Mucosa of descending colon (tissue), 3 donors: ENCODE measurements at regions not wholly inside any gene's neighbourhood (a gene's known extent, or its start where the extent isn't known, plus 50 kb on each side); places are given as distances from the start of the nearest gene placed in this dataset.
A peak's percentile ranks its signal among the peaks of the same experiment; 100 is the strongest.

Source experiments
- ATAC-seq: fragments of 200-7000 bp; cut with Tn5 transposase; one replicate; pipeline ENCODE4 v1.9.1; 2020; ENCODE audit warnings: mild to moderate bottlenecking, moderate library complexity
- DNase-seq, 3 donors: peaks; one replicate each; pipeline ENCODE4 v3.0.0-alpha.2; 2020
- H3K36me3 ChIP-seq: fragments of 200-600 bp; one replicate; pipeline ENCODE4 v1.8.0; 2021; ENCODE audit warnings: low read depth, mild to moderate bottlenecking
- H3K4me1 ChIP-seq: fragments of 200-600 bp; one replicate; pipeline ENCODE4 v1.8.0; 2021; ENCODE audit warnings: low read depth, mild to moderate bottlenecking
- H3K4me3 ChIP-seq: fragments of 200-600 bp; one replicate; pipeline ENCODE4 v1.8.0; 2021; ENCODE audit warnings: mild to moderate bottlenecking
- H3K9me3 ChIP-seq: fragments of 200-600 bp; one replicate; pipeline ENCODE4 v1.8.0; 2021; ENCODE audit warnings: mild to moderate bottlenecking
- intact Hi-C, 2 donors: fragments of 100-400 bp; cut with DNase I in 1 of 2; cut with micrococcal nuclease in 1 of 2; formaldehyde crosslinking; loops; one replicate each; pipeline versions ENCODE4 v1.11.0 to v1.11.1; 2022; cut with DNase I, micrococcal nuclease
- TF ChIP-seq, protein P1 (sequence below): fragments of 200-600 bp; IDR thresholded peaks from one replicate; pipeline ENCODE4 v1.8.0; 2022; ENCODE audit warnings: antibody characterized with exemption, mild to moderate bottlenecking
- donor health status: DM: no; HTN: no; CAD: no; lungs with moderate emphysema.
- donor health status: DM: no; HTN: no; CAD: no.
- donor health status: DM: no; HTN: yes; CAD: no.

DNA sequence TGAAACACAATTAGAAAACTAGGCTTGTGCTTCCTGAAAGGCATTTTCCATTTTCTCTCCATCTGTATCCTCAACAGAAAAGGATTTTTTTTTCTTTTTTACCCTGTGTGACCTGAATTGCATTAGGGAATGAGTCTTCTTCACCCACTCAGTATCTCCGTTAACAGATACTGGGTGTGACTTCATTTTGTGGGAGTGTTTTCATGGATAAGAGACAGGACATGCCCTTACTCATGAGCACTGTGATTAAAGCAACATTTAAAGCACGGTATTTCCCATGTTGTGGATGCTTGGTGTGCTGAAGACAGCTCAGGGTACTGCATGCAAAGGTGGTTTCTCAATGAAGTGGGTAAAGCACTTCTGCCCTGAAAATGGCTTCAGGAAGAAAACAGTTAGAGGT, 1397.3 kb upstream of the TMEM132C start:
- ATAC-seq (no peak), DNase-seq (no peak)
- no peak overlapping the region for H3K4me3 ChIP-seq
- TF ChIP-seq, protein P1, sequence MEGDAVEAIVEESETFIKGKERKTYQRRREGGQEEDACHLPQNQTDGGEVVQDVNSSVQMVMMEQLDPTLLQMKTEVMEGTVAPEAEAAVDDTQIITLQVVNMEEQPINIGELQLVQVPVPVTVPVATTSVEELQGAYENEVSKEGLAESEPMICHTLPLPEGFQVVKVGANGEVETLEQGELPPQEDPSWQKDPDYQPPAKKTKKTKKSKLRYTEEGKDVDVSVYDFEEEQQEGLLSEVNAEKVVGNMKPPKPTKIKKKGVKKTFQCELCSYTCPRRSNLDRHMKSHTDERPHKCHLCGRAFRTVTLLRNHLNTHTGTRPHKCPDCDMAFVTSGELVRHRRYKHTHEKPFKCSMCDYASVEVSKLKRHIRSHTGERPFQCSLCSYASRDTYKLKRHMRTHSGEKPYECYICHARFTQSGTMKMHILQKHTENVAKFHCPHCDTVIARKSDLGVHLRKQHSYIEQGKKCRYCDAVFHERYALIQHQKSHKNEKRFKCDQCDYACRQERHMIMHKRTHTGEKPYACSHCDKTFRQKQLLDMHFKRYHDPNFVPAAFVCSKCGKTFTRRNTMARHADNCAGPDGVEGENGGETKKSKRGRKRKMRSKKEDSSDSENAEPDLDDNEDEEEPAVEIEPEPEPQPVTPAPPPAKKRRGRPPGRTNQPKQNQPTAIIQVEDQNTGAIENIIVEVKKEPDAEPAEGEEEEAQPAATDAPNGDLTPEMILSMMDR: no peak
- H3K36me3 ChIP-seq: no peaks in the 10 kb centered on the region
- intact Hi-C loops: no loop called here
- H3K4me1 ChIP-seq: no peaks in the 10 kb centered on the region
- no peaks in the 10 kb centered on the region for H3K9me3 ChIP-seq

DNA sequence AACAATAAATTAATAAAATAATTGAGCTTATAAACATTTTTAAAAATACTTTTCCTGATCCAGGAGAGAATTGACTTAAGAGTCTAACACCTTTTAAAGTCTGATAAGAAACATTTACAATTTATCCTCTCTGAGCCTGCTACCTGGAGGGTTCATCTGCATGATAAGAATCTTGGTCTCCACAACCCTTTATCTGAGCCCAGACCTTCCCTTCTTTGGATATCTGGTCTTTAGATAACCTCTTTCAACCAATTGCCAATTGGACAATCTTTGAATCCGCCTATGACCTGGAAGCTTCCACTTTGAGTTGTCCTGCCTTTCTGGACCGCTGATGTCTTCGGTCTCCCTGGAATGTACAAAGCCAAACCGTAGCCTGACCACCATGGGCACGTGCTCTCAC, 1393.3 kb upstream of the TMEM132C start:
- Histone ChIP-seq H3K36me3 (no peaks in the 10 kb centered on the region), H3K9me3 (no peaks in the 10 kb centered on the region), H3K4me3 (no peak overlapping the region), H3K4me1 (no peaks in the 10 kb centered on the region)
- DNase-seq (no peak), ATAC-seq (no peak)
- intact Hi-C loops: no loop called here
- TF ChIP-seq, protein P1: no peak

DNA sequence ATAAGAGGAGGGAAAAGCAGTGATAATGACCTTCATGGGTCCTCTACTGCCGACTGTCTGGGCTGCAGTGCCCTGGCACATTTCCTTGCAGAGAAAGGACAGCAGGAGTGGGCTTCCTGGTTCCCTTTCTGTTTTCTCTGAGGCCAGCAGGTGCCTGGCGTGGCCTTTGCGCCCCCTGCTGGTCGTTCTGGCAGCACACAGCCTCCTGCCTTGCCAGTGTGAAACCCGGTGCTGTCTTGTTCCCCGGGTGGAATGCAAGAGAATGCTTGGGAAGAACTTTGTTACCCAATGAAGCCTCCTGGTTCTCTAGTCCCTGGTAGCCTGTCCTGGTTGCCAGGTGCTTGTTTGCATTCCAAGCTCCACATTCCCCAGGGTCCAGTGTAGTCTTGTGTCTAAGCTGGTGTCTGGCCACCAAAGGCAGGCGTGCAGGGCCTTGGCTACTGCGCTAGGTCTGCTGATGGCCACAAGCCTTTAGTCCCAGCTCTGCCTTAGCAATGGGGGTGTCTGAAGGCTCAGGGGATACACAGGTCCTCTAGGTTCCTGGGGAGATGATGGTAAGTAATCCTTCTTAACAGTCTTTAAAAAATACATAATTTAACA, 1392.4 kb upstream of the TMEM132C start:
- intact Hi-C loops: no loop called here

DNA sequence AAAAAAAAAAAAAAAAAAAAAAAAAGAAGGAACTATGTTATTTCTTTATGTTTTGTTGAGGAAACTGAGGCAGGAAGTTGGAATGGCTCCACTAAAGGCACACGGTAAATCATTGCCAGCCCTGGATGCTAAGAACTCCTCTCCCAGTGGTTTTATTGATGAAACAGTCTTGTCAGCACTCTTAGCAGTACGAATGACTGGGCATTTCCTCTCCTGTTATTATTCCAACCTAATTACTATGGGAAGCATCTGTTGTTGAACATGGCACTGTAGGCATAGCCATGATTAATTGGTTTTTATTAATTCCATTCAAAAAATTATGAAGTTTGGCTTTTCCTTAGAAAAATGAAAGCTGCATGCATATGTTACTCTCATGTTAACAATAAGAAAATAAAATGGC, 1387.1 kb upstream of the TMEM132C start:
- Histone ChIP-seq H3K4me1 (no peaks in the 10 kb centered on the region), H3K36me3 (no peaks in the 10 kb centered on the region), H3K9me3 (no peaks in the 10 kb centered on the region), H3K4me3 (no peak overlapping the region)
- intact Hi-C loops: no loop called here
- ATAC-seq: no peak
- TF ChIP-seq, protein P1: no peak
- no peak for DNase-seq

More for the DNA sequence above, 1392.4 kb upstream of the TMEM132C start:
- DNase-seq: peak; percentile 56 to 71 (median 70)
- TF ChIP-seq, protein P1: peak; percentile 78
- Histone ChIP-seq H3K4me1 (no peaks in the 10 kb centered on the region), H3K36me3 (no peaks in the 10 kb centered on the region), H3K9me3 (no peaks in the 10 kb centered on the region), H3K4me3 (no peak overlapping the region)
- ATAC-seq: peak; percentile 82

DNA sequence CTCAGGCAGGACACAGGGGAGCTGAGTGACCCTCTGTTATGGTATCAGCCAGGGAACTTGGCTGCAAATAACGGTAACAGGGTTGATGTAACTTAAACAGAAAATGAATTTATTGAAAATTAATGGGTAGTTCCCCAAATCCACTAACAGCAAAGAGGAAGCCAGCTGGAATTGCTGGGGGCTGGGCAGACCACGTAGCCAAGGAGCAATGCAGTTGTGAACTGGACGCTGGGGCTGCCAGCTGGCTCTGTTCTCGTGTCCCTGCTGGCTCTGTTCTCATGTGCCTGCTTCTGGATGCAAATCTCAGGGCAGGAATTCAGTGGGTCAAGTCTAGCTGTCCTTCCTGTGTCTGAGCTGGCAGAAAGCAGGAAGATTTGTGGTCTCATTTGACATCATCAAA, 1383.3 kb upstream of the TMEM132C start:
- DNase-seq (no peak), ATAC-seq (no peak)
- H3K4me1 ChIP-seq: no peaks in the 10 kb centered on the region
- intact Hi-C loops: no loop called here
- no peaks in the 10 kb centered on the region for H3K36me3 ChIP-seq
- TF ChIP-seq, protein P1: no peak
- H3K9me3 ChIP-seq: no peaks in the 10 kb centered on the region
- no peak overlapping the region for H3K4me3 ChIP-seq

DNA sequence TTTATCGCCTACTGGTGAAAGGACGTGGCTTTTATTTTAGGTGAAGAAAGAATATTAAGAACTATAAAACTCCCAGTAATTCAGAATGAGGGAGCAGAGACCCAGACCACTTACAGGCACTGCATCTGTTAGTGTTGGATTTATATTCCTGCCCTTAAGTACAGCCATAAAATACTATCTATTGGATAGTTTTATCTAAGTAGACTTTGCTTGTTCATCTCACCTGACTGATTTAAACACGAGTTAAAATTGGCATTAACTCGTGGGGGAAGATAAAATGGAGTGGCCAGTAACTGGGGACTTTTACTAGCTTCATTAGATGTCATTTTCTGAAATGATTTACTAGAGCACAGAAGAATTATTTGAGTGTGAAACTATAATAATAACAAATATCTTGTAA, 1377.5 kb upstream of the TMEM132C start:
- H3K9me3 ChIP-seq: no peaks in the 10 kb centered on the region
- DNase-seq: no peak
- H3K4me3 ChIP-seq: no peak overlapping the region
- intact Hi-C loops: no loop called here
- H3K36me3 ChIP-seq: no peaks in the 10 kb centered on the region
- ATAC-seq: no peak
- TF ChIP-seq, protein P1: no peak
- H3K4me1 ChIP-seq: no peaks in the 10 kb centered on the region
